ENCODE measurements at regions not wholly inside any gene's neighbourhood (a gene's known extent, or its start where the extent isn't known, plus 50 kb on each side); places are given as distances from the start of the nearest gene placed in this dataset.

DNA sequence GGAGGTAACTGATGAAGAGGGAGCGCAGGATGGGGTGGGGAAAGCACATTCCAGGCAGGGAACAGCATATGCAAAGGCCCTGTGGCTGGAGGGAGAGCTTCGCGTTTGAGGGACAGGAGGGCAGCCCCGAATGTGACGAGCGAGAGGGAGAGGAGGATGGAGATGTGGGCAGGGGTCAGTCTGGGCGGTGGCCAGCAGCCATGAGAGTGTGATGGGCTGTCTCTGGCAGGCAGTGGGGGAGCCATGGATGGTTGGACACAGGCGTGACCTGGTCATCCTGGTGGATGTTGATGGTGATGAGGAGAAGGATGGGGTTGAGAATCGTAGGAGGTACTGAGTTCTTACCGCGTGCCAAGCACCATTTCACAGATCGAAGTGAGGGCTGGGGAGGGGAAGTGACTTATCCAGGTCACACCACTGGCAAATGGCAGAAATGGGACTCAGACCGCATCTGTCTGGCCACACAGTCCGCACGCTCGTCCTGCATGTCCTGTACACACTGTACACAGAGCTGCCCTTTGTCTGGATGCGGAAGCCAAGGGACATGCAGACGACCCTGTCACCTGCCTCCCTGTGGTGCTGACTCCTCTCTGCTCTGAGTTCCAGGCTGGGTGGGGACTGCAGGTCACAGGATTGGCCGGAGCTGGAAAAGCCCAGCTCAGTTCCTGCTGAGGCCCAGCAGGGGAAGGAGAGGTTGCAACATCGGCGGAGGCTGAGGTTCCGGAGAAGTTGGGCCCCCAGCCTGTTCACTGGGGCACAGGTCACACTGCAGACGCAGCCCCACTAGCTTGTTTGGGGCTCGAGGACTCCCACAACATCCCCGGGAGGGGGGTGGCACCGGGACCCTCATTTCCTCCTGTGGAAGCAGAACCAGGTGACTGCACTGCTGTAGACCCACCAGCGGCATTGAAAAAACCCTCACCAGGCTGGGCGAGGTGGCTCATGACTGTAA lies 165.6 kb upstream of the IER5L start:
- DNase-seq (ENCODE audit: low read depth in 2 of 2) = no peak

DNA sequence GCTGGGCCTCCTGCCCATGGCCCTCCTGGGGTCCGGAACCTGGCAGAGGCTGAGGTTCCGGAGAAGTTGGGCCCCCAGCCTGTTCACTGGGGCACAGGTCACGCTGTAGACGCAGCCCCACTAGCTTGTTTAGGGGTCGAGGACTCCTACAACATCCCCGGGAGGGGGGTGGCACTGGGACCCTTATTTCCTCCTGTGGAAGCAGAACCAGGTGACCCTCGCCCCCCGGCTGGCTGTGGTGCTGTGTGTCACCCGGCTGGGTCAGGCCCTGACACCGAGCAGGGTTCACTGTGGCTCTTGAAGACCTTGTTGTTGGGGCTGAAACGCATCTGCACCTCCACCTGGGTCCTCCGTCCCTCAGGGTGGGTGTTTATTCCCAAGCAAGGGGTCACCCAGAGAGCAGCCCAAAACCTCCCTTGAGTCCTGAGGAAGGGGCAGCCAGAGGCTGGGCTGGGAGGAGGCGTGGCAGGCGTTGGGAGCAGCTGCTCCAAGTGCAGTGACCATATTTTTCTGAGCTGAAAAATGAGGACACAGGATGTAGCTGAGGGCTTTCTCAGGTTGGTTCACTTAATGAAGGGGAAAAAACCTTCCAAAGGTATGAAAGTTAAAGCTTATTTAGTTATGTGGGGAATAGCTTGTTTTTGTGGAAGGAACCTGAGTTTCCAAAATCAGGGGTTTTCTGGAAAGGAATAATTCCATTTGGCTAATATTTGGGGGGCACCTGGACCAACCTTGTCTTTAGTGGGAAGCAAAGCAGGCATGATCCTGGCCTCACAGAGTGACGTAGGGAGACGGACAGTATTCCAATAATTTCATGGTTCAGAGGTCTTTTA lies 164.7 kb upstream of the IER5L start:
- no peak for DNase-seq (ENCODE audit: low read depth in 2 of 2)

DNA sequence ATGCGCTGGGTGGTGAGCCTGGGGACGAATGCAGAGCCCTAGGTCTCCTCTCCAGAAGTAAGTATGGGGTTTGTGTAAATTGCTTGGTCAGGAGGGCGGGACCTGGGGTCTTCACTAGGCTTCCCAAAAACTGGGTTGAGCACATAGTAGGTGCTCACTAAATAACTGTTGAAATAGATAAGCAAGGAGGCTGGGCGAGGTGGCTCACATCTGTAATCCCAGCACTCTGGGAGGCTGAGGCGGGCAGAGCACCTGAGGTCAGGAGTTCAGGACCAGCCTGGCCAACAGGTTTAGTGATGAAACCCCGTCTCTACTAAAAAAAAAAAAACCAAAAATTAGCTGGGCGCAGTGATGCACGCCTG lies 163.9 kb upstream of the IER5L start:
- no peak for DNase-seq (ENCODE audit: low read depth in 2 of 2)

- no peak for DNase-seq (ENCODE audit: low read depth in 2 of 2)
Measured at GRCh38 chr9:129341171-129341986, 163.3 kb upstream of the IER5L start.

- DNase-seq (ENCODE audit: low read depth in 2 of 2) = no peak
Measured at GRCh38 chr9:129340427-129341170, 162.5 kb upstream of the IER5L start.

GRCh38 chr9:129339539-129340157 lies 161.6 kb upstream of the IER5L start:
- no peak for DNase-seq (ENCODE audit: low read depth in 2 of 2)

DNA sequence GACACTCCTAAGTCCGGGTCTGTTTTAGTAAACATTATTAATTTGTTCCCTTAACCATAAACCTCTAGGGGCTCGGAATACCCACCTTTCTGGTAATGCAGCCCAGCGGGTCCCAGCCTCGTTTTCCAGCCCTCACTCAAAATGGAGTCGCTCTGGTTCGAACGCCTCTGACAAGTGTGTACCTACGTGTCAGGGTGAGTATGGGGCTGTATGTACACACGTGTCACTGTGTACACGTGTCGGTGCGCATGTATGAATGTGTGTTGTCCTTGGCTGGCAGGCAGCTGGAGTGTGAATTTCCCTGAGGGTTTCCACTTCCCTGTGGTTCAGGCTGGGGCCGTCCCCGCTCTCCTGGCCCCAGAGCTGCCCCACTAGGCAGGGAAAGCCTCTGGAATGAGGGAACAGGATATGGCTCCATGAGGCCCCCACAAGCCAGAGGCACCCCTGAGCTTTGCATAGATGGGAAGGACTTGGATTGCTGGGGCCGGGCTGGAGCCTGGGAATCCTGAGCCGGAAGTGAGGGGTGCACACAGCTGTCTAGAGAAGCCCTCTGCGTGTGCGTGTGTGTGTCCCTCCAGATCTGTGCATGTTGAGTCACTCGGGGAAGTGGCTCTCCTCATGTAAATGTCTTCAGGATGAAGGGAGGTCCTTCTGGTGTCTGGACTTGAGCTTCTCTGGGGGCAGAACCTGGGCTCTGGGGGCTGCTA lies 160.8 kb upstream of the IER5L start:
- DNase-seq (ENCODE audit: low read depth in 2 of 2) = no peak

- DNase-seq (ENCODE audit: low read depth in 2 of 2) = no peak
Measured at GRCh38 chr9:129337336-129338140, 159.5 kb upstream of the IER5L start.

DNA sequence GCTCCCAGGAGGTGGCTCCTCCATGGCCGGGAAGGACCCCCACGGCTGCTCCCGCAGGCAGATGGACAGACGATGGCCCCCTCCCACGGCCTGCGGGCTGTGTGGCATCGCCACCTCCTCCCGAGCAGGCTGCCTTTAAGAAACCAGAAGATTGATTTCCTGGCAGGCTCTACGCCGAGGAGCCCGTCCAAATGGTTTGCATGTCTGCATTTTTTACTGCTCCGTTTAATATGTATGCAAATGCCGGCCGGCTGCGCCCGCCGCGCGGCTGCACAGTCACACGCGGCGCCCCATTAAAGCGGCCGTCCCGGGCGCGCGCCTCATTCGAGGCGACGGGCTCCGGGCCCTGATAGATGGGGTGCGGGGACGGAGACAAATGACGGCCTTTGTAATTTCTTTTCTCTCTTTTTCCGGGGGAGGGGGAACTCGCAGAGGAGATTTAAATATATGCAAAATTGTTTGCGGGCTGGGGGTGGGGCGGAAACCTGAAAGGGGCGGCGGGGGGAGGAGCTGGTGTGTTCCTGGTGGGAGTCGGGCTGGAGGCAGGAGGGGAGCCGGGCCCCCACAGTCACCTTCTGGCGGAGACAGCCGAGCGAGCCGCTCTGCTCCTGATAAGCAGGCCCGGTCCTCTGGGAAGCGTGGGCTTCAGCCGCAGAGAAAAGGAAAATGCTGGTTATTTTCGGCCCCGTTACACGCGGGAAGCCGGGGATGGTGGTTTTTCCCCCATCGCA lies 158.7 kb upstream of the IER5L start:
- peak in 1 of 2 experiments; percentile 53 for DNase-seq (ENCODE audit: low read depth in 2 of 2)

- DNase-seq (ENCODE audit: low read depth in 2 of 2) = peak in 1 of 2 experiments; percentile 50
Measured at GRCh38 chr9:129336130-129336528, 158.1 kb upstream of the IER5L start.

GRCh38 chr9:129335464-129336129 lies 157.5 kb upstream of the IER5L start:
- no peak for DNase-seq (ENCODE audit: low read depth in 2 of 2)

DNA sequence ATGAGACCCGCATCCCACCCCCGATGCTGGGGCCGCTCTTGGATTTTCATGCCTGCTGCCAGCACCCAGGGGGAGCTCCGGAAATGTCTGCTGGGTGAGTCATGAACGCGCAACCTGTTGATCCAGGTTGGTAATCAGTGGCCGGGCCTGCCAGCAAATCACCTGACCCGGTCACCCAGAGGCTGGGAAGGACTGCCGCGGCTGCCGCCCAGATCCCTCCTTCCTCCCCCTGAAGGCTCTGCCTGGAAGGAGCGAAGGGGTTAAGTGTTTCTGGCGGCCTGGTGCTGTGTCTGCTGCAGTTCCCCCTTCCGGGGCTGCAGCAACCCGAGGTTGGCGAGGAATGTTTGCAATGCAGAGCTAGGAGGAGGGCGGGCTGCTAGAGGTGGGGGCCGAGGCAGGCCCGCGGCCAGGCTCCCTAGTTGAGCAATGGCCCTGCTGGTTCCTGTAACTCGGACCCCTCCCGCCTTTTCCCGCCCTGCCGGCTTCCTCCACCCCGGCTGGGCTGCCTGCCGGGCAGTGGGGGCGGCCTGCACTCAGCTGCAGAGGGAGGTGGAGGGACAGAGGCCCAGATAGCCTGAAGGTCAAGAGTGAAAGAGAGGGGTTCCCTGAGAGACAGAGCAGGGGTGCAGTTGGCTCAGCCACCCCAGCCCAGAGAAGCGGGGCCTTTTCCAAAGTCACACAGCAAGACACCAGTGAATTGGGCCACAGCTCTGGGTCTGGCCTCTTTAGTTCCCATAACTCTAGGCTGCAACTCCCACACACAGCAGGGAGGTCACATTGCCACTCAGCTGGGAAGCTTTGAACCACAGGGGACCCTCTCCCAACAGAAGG lies 156.3 kb upstream of the IER5L start:
- peak; percentile 94 to 96 for DNase-seq (ENCODE audit: low read depth in 2 of 2)

GRCh38 chr9:129333617-129334104 lies 155.6 kb upstream of the IER5L start:
- no peak for DNase-seq (ENCODE audit: low read depth in 2 of 2)

DNA sequence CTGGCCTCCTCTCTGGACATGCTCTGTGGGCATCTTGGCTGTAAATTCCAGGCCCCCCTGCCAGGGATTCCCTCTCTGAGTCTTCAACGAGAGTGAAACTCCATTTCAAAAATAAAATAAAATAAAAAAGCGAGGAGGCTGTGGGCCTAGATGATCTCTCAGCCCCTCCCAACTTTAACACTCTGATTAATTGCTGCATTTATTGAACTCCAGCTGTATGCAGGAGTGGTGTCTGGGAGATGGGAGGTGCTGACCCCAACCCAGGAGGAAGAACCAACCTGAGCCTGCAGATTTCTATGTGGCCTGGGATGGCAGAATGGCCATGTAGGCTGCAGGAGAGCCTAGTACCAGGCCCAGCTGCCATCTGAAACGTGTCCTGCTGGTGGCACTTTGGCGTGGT lies 154.5 kb upstream of the IER5L start:
- no peak for DNase-seq (ENCODE audit: low read depth in 2 of 2)

- DNase-seq (ENCODE audit: low read depth in 2 of 2) = no peak
Measured at GRCh38 chr9:129331772-129332500, 153.9 kb upstream of the IER5L start.

GRCh38 chr9:129331493-129331765 lies 153.4 kb upstream of the IER5L start:
- no peak for DNase-seq (ENCODE audit: low read depth in 2 of 2)
